SU-DHL-6 (cell line): ENCODE measurements at regions not wholly inside any gene's neighbourhood (a gene's known extent, or its start where the extent isn't known, plus 50 kb on each side); places are given as distances from the start of the nearest gene placed in this dataset.

ENCODE experiments used
- CTCF ChIP-seq: fragments of 200-600 bp; sonication (generic); IDR thresholded peaks from one replicate; pipeline ENCODE4 v1.5.1; 2017; ENCODE audit warnings: antibody characterized with exemption, mild to moderate bottlenecking, low read length, moderate library complexity; ENCODE audit not compliant: insufficient read depth, poor library complexity, severe bottlenecking
- EZH2phosphoT487 ChIP-seq: fragments of 200-600 bp; sonication (generic), shearing (Covaris generic); conservative IDR thresholded peaks from 2 replicates; pipeline ENCODE4 v1.6.1; 2018; ENCODE audit warnings: mild to moderate bottlenecking, antibody characterized with exemption, low read length, moderate library complexity, mixed read lengths

DNA sequence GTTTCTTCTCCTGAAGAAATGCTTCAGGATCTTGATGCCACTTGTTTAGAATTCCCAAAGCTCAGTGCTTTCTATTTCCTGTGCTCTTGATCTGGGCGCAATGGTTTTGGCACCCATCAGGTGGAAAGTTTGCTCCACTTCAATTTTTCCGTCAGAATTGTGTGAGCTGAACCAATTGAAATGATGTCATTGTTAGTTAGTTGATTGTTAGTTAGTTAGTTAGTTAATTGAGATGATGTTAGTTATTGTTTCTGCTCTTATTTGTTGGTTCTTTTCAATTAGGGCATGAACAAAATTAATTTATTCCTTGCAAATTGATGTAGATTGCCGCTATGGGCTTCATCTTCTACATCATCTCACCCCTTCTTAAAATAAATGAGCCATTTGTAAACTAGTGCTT is 252.6 kb downstream of the BAMBI start:
- no peak for TF ChIP-seq CTCF
- TF ChIP-seq EZH2phosphoT487: no peak
